Activated CD4-positive, alpha-beta T cell treated with anti-CD3 and anti-CD28 coated beads, Interleukin-2, amount 50 U/mL, for 16 hours (primary cell): ENCODE measurements at regions not wholly inside any gene's neighbourhood (a gene's known extent, or its start where the extent isn't known, plus 50 kb on each side); places are given as distances from the start of the nearest gene placed in this dataset.
"Not testable (repeated sequence)": the region's sequence is repeated elsewhere in the genome, so short reads cannot be mapped to it uniquely, and the experiment has no call there.

Experiments used
- DNase-seq: peaks from one replicate; pipeline ENCODE4 v3.0.0-alpha.2; 2020

GRCh38 chr3:39657075-39657474, 152.3 kb upstream of the MYRIP start:
- DNase-seq = no peak

- no peak for DNase-seq
Measured at GRCh38 chr3:39657775-39658174, 151.6 kb upstream of the MYRIP start.

- no peak for DNase-seq
Measured at GRCh38 chr3:39664931-39665330, 144.5 kb upstream of the MYRIP start.

- DNase-seq = no peak
Measured at GRCh38 chr3:39665441-39665840, 144.0 kb upstream of the MYRIP start.

GRCh38 chr3:39668420-39668819, 141.0 kb upstream of the MYRIP start:
- peak; percentile 40 for DNase-seq

- no peak for DNase-seq
Measured at GRCh38 chr3:39671116-39671515, 138.3 kb upstream of the MYRIP start.

- DNase-seq = no peak
Measured at GRCh38 chr3:39671600-39671999, 137.8 kb upstream of the MYRIP start.

GRCh38 chr3:39705351-39705900, 104.0 kb upstream of the MYRIP start:
- DNase-seq = no peak

- DNase-seq = peak; percentile 40
Measured at GRCh38 chr3:39707314-39707909, 102.0 kb upstream of the MYRIP start.

- DNase-seq = no peak
Measured at GRCh38 chr3:39712413-39713048, 96.9 kb upstream of the MYRIP start.

GRCh38 chr3:39713341-39713740, 96.1 kb upstream of the MYRIP start:
- DNase-seq = not testable (repeated sequence)

GRCh38 chr3:39716849-39717248, 92.6 kb upstream of the MYRIP start:
- no peak for DNase-seq

GRCh38 chr3:39718674-39719595, 90.5 kb upstream of the MYRIP start:
- no peak for DNase-seq

- DNase-seq = no peak
Measured at GRCh38 chr3:39721076-39721475, 88.3 kb upstream of the MYRIP start.

- DNase-seq = no peak
Measured at GRCh38 chr3:39724233-39724846, 85.1 kb upstream of the MYRIP start.

- DNase-seq = no peak
Measured at GRCh38 chr3:39725321-39725720, 84.1 kb upstream of the MYRIP start.

GRCh38 chr3:39727415-39727814, 82.0 kb upstream of the MYRIP start:
- DNase-seq = no peak

- DNase-seq = no peak
Measured at GRCh38 chr3:39733804-39734203, 75.6 kb upstream of the MYRIP start.

- DNase-seq = not testable (repeated sequence)
Measured at GRCh38 chr3:39739658-39740057, 69.8 kb upstream of the MYRIP start.

- no peak for DNase-seq
Measured at GRCh38 chr3:39744746-39745145, 64.7 kb upstream of the MYRIP start.

- no peak for DNase-seq
Measured at GRCh38 chr3:39748002-39748401, 61.4 kb upstream of the MYRIP start.

GRCh38 chr3:39748763-39749162, 60.6 kb upstream of the MYRIP start:
- DNase-seq = no peak

- DNase-seq = no peak
Measured at GRCh38 chr3:39750712-39751111, 58.7 kb upstream of the MYRIP start.
